ENCODE measurements at regions not wholly inside any gene's neighbourhood (a gene's known extent, or its start where the extent isn't known, plus 50 kb on each side); places are given as distances from the start of the nearest gene placed in this dataset.

- TF ChIP-seq CTCF (IDR thresholded peaks at IDR 0.05) (no peak), POLR2A (IDR thresholded peaks at IDR 0.05) (no peak), EP300 (IDR thresholded peaks at IDR 0.05) (no peak), POLR2AphosphoS5 (IDR thresholded peaks at IDR 0.05) (no peak)
These were observed 531.6 kb downstream of the VRK1 start for GRCh38 chr14:97328743-97329142.

All from suprapubic skin (tissue), 4 donors.